NOMO-1 (cell line): ENCODE measurements at regions not wholly inside any gene's neighbourhood (a gene's known extent, or its start where the extent isn't known, plus 50 kb on each side); places are given as distances from the start of the nearest gene placed in this dataset.
"Not testable (repeated sequence)": the region's sequence is repeated elsewhere in the genome, so short reads cannot be mapped to it uniquely, and the experiment has no call there.

Source experiments
- DNase-seq, 2 experiments: peaks; one replicate each; lab custom pipeline; 2025; ENCODE audit not compliant: unreplicated experiment in 2 of 2; lab: John Stamatoyannopoulos, UW

GRCh38 chr5:86129009-86129408, 488.7 kb upstream of the COX7C start:
- no peak for DNase-seq

- DNase-seq, result no peak
Measured at GRCh38 chr5:86137297-86137696, 480.4 kb upstream of the COX7C start.

DNA sequence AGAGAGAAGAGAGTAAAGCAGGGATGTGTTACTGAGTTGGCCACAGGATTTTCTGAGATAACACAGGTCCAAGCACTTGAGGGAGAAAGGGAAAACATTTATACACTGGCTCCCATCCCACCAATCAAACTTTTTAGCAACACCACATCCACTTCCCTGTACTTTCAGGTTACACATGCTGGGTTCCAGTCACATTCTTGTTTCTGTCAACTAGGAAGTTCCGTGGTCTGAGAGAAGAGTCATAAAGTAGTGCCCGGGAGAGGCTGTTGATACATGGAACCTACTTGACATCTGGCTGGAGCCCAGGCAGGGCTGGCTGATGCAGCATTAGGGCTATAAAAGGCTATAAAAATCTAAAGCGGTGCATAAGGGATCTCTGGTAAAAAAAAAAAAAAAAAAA, 473.9 kb upstream of the COX7C start:
- no peak for DNase-seq

DNA sequence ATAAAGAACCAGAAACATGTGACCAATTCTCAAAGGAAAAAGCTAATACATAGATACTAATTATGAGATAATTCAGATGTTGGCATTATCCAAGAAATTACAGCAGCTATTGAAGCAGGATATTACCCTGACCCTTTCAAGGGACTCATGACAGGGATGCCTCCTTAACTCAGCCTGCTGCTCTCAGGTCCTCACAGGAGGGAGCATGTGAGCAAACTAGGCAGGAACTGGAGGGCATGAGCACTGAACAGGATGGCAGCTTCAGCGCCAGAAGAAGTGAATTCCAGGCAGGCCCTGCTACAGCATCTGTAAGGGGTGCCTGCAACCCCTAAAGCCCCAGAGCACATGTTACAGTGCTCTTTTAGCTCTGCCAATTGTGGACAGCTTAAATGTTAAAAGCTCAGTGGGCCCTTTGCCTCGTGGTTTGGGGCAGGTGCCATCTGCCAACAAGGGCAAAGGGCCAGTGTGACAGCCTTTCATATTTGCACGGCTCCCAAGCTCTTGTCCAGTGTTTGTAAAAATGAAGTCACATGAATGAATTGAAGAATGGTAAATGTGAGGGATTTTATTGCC, 464.7 kb upstream of the COX7C start:
- DNase-seq, result no peak

GRCh38 chr5:86155796-86156195, 461.9 kb upstream of the COX7C start:
- DNase-seq, result no peak

DNA sequence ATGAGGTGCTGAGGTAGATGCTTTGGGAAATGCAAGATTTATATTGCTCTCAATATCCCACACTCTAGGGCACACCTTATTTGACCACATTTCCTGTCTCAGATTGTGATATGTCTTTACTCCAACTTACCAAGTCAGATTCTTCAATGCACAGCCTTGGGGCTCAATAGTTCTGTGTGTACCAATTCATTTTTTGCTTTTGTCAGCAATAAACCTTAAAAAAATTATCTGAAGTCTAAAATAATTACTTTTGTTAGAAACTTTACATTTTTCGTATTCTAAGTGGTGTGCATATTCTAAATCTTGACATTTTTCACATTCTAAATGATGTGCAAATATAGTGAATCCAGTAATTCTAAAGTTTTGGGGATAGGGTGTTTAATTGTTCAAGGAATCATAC, 447.5 kb upstream of the COX7C start:
- DNase-seq, result no peak

- no peak for DNase-seq
Measured at GRCh38 chr5:86175224-86175623, 442.5 kb upstream of the COX7C start.

DNA sequence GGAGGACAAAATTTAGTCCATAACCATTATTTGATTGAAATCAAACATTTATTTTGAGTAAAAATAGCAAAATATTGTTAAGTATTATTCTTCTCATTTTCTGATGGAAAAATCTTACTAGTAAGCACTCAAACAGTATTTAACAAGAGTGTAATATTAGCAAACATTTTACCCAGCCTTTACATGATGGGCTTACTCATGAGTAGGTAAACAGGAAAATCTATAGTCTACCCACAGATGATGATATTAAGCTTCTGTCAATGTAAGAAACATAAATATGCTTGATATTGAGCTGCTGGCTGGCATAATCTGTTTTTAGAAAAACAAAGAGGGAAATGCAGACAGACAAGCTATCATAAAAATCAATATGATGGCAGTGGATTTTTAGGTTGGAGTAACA, 418.5 kb upstream of the COX7C start:
- no peak for DNase-seq

DNA sequence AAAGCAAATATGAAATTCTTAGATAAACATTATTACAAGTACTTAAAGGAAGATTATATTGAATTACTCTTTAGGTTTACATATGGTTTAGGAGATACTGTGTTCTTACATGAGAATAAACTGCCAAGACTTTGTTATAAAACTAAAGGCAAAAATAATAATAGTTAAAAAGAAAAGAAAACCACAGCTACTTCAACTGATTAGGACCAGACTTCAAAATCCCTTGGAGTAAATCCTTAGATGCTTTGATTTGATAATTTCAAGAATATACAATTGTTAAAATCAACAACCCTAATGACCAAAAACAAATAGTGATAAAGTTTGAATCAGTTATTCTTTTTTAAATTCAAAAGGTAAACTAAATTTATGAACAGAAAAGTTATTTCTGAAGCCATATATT, 389.6 kb upstream of the COX7C start:
- no peak for DNase-seq

GRCh38 chr5:86232246-86232645, 385.5 kb upstream of the COX7C start:
- no peak for DNase-seq

DNA sequence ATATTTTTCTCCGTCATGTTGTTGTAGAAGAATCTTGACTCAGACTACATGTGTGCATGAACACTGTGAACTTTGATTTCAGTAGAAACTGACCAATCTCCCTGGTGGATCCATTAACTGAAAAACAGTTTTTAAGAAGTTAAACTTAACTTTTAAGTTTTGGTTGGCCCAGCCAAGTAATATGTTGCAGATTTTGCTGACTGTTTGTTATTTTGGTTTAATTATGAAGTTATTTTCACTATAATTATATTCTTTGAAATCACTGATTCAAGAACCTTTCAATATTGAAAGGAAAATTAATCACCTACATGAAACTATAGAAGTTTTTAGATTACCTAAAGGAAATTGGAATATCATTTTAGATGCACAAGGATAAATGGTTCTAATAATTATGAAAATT, 373.6 kb upstream of the COX7C start:
- no peak for DNase-seq

GRCh38 chr5:86257871-86258270, 359.9 kb upstream of the COX7C start:
- no peak for DNase-seq

- not testable (repeated sequence) for DNase-seq
Measured at GRCh38 chr5:86284400-86285190, 333.1 kb upstream of the COX7C start.

DNA sequence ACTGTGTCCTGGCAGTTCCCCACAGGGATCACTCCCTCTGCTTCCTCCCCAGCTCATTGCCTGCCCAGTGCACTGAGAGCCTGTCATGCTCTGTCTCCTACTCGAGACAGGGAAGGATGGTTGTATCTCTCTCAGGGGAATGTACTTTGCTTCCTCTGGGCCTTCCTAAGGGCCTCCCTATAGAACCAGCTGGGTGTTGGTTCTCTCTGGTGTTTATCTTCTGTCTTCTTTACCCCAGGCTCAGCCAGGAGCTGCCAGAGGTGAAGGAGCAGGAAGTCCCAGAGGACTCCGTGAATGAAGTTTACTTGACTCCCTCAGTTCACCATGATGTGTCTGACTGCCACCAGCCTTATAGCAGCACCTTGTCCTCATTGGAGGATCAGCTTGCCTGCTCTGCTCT, 330.3 kb upstream of the COX7C start:
- not testable (repeated sequence) for DNase-seq

DNA sequence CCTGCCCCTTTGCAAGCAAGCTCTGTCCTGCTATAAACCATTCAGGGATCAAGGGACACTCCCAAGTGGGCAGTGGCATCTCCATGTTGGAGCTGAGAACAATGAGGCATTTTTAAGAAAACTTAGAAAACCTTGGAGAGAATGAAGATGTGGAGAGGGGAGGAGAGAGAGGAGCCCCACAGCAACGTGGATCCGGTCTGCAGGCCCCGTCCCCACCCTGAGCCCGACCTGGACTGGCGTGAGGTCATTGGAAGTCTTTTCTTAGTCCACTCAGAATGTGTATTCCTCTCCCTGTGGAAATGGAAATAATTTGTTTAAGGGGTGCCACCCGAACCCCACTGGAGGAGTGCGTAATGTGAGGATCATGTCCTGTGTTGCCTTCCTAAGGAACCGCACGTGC, 328.0 kb upstream of the COX7C start:
- not testable (repeated sequence) for DNase-seq

DNA sequence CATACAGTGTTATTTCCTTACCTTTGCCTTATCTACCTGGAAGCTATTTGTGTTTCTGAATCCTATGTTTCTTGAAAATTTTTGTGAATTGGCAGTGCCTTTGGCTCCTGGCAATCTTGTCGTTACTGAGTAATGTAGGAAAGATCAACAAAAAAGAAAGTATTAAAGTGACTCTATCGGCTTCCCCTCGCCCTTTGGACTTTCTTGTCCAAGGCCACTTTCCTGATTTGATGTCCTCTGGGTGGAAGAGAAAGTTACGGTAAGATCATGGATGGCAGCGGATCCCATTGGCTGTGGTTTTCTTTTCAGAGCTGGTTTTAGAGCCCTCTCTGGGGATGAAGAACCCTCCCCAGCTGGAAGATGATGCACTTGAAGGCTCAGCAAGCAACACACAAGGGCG, 324.9 kb upstream of the COX7C start:
- DNase-seq, result not testable (repeated sequence)

GRCh38 chr5:86302643-86303042, 315.1 kb upstream of the COX7C start:
- not testable (repeated sequence) for DNase-seq

- DNase-seq, result not testable (repeated sequence)
Measured at GRCh38 chr5:86305050-86305449, 312.7 kb upstream of the COX7C start.

- DNase-seq, result no peak
Measured at GRCh38 chr5:86314951-86315350, 302.8 kb upstream of the COX7C start.

GRCh38 chr5:86320266-86320665, 297.5 kb upstream of the COX7C start:
- DNase-seq, result no peak

GRCh38 chr5:86329318-86329717, 288.4 kb upstream of the COX7C start:
- no peak for DNase-seq

DNA sequence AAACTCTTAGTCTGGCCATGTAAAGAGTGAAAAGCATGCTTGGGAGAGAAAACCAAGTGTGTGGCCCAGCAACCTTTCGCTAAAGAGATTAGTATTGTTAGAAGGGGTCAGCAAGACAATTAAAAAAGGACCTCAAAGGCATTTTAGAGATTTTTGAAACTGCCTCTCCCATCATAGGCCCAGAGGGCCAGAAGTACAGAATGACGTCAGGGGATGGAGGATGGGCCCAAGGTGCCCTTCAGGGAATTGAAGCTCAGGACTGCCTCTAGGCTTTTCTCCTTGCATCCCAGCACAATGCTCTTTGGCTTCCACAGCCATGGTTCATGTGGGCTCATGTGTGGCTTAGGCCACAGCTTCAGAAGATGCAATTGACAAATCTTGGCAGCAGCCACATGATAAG, 287.0 kb upstream of the COX7C start:
- DNase-seq, result no peak

DNA sequence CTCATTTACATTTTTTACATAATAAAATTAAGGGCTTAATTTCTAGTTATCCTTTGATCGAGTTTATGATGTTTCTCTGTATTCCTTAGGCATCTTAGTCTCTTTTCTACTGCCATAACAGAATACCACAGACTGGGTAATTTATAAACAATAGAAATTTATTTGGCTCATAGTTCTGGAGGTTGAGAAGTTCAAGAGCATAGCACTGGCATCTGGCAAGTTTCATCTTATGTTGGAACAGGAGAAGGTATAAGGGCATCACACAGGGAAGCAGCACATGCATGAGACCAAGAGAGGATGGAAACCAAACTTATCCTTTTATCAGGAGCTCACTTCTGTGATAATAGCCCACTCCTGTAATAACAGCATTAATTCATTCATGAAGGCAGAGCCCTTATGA, 284.9 kb upstream of the COX7C start:
- no peak for DNase-seq
